NCI-H226 (cell line): ENCODE measurements at regions not wholly inside any gene's neighbourhood (a gene's known extent, or its start where the extent isn't known, plus 50 kb on each side); places are given as distances from the start of the nearest gene placed in this dataset.
A peak's percentile ranks its signal among the peaks of the same experiment; 100 is the strongest.
"Not testable (repeated sequence)": the region's sequence is repeated elsewhere in the genome, so short reads cannot be mapped to it uniquely, and the experiment has no call there.

Experiments
- DNase-seq: peaks from one replicate; pipeline ENCODE4 v3.0.0-alpha.2; 2015

DNA sequence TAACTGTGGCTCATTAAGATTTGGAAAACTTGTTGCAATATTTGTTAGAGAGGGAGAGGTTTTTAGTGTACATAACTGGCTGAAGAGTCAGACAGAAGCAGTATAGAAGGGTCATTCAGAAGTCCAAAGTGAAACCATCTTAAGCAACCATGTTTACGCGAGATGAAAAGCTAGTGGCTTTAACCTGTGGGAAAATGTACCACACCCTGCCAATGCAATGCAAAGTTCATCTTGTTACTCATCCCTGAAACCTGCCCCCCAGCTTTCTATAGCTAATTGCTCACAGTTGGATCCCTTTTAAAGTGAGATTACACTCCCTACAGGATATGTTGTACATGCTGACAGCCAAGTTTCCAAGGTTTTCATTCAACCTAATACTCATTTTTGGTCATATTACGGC lies 96.7 kb upstream of the RAPGEF2 start:
- DNase-seq = peak; percentile 57

DNA sequence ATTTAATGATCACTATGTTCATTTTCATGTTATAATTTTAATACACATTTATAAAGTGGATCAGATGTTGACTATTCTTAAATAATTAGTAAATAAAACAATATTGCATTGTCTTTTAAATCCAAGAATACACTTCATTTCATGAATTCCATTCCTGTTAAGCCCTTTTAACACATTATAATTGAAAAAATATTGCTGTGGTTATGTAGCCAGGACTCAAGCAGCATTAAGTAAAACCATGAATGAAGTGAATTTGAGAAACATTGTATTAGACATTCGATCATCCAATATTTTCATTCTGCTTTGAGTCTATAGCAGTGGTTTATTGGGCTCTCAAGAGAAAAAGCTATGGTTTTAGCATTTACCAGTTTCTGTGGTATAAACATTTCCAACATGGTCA lies 94.2 kb upstream of the RAPGEF2 start:
- DNase-seq = no peak

GRCh38 chr4:159009521-159009920 lies 93.4 kb upstream of the RAPGEF2 start:
- DNase-seq = no peak

DNA sequence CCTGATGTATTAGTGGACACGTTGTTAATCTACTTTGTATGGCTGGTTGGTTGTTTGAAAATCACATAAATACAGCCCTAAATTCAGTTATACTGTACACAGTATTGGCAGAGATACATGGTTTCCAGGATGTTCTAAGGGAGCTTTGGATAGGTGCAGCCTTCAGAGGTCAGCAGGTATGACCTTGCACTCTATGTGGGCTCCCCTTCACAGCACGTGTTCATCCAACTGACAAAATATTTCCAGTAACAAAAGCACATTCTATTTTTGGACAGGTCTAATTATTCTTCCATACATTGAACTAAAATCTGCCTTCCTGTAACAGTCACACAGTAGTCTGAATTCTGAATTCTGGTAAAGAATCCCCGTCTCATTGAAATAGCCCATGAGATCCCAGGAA lies 92.8 kb upstream of the RAPGEF2 start:
- no peak for DNase-seq

- peak; percentile 69 for DNase-seq
Measured at GRCh38 chr4:159010563-159011260, 92.2 kb upstream of the RAPGEF2 start.

DNA sequence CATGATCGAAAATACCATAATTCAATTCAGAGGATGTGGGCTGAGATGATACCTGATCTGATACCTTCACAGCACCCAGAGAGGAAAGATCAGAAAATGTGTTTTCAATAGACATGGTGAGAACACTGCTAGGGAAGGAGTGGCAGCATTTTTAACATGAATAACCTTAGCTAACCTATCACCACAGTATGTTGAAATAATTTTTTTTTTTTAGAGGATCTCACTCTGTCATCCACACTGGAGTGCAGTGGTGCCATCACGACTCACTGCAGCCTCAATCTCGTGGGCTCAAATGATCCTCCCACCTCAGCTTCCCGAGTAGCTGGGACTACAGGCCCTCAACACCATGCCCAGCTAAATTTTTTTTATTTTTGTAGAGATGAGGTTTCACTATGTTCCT lies 90.5 kb upstream of the RAPGEF2 start:
- DNase-seq = peak; percentile 63

- DNase-seq = no peak
Measured at GRCh38 chr4:159013692-159014091, 89.2 kb upstream of the RAPGEF2 start.

GRCh38 chr4:159014859-159015258 lies 88.0 kb upstream of the RAPGEF2 start:
- no peak for DNase-seq

- no peak for DNase-seq
Measured at GRCh38 chr4:159015841-159016240, 87.0 kb upstream of the RAPGEF2 start.

- DNase-seq = no peak
Measured at GRCh38 chr4:159016593-159017024, 86.3 kb upstream of the RAPGEF2 start.

- DNase-seq = no peak
Measured at GRCh38 chr4:159017323-159018026, 85.4 kb upstream of the RAPGEF2 start.

- DNase-seq = no peak
Measured at GRCh38 chr4:159018062-159018629, 84.7 kb upstream of the RAPGEF2 start.

DNA sequence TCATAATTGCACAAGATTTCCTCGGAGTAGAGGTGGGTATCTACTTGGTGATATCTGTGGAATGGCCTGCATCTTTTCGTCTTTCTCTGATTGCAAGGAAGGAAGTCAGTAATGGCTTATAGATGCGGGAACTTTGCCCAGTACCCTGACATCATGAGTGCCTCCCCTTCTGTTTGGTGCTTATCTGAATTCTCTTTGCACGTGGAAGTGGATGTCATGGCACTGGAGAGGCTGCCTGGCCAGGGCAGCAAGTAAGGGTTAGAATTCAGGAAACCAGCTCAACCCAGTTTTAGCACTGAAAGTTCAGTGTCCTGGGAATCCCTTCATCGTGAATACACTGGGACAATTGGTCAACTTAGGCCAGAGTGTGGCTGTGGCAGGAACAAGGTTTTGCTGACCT lies 83.5 kb upstream of the RAPGEF2 start:
- no peak for DNase-seq

DNA sequence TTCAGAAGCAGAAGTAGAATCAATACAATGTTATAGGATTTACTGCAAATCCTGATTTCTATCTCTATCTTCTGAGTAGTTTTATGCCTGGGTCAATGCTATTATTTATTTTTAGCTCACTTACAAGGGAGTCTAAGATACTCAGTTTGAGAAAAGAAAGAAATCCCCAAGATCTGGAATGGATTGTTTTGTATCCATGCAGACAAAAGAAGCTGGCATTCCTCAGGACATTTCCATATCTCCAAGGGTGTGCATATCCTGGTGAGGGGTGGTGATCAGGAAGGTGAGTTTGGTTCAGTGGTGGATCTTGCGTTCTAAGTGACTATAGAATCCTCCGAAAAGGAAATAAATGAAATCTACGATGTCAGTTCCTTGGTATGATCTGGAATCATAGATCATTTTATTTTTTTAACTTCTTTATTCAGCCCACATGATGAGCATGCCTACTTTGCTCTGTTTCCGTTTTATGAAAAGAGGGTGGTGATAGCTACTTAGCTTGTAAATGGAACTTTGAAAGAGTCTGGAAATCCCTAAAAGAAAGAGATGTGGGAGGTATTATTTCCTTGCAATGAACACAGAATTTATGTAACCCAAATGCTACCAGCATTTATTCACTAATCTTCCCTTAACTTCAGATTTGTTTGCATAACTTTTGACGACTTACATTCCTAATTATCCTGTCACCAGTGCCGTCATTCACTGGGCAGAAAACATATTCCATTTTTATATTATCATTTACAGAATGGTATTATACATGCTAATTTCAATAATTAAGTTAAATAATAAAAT lies 81.1 kb upstream of the RAPGEF2 start:
- DNase-seq = no peak

- DNase-seq = no peak
Measured at GRCh38 chr4:159023741-159024140, 79.1 kb upstream of the RAPGEF2 start.

DNA sequence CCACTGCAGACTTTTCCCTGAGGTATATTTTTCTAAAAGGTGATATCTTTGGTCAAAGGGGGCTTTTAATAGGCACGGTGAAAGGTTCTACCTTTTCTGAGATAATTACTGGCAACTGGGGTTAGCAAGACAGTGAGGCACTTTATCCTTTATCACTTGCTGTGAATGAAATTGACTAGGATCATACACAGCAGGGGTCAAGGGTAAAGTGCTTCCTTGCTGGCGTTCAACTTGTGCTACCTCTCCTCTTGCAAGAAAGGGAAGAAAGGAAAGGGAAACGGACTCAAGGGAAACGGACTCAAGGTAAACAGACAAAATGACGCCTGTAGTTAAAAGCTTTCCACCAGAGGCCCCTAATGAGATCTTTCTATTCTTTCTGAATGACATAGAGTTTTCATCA lies 78.6 kb upstream of the RAPGEF2 start:
- DNase-seq = no peak

- no peak for DNase-seq
Measured at GRCh38 chr4:159024828-159025227, 78.1 kb upstream of the RAPGEF2 start.

DNA sequence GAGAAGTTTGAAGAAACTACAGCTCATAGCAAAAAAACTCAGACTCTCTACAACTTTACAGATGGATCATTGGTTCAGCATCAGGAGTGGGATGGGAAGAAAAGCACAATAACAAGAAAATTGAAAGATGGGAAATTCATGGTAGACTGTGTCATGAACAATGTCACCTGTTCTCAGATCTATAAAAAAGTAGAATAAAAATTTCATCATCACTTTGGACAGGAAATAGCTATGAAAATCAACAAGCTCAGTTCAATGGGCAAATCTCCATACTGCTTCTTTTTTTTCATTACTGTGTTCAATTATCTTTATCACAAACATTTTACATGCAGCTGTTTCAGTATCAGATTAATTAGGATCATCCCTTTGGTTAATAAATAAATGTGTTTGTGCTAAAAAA lies 76.5 kb upstream of the RAPGEF2 start:
- DNase-seq = no peak

- no peak for DNase-seq
Measured at GRCh38 chr4:159027535-159027934, 75.3 kb upstream of the RAPGEF2 start.

GRCh38 chr4:159029481-159029880 lies 73.4 kb upstream of the RAPGEF2 start:
- no peak for DNase-seq

DNA sequence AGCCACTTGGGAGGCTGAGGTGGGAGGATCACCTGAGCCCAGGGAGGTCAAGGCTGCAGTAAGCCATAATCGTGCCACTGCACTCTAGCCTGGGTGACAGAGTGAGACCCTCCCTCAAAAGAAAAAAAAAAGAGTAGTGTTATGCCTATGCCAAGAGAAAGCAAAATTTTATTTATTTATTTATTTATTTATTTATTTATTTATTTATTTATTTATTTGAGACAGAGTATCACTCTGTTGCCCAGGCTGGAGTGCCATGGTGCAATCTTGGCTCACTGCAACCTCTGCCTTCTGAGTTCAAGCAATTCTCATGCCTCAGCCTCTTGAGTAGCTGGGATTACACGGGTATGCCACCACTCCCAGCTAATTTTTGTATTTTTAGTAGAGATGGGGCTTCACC lies 72.6 kb upstream of the RAPGEF2 start:
- not testable (repeated sequence) for DNase-seq

DNA sequence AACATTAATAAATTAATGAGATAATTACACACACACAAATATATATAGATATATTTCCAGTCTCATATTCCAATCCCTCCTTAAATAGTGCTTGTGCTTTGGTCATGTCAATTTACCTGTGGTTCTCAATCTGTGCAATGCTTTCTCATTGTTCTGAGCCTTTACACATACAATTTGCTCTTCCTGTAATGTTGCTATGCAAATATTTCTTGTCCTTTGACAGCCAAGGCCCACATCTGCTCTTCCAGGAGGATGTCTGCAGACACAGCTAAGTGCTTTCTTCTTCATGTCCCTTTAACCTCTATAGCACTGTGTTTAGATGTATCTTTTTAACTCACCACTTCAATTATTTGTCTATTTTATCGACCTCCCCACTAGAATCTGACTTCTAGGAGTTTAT lies 67.3 kb upstream of the RAPGEF2 start:
- DNase-seq = no peak

GRCh38 chr4:159038536-159038935 lies 64.3 kb upstream of the RAPGEF2 start:
- DNase-seq = no peak
